Keratinocyte (primary cell): ENCODE measurements at regions not wholly inside any gene's neighbourhood (a gene's known extent, or its start where the extent isn't known, plus 50 kb on each side); places are given as distances from the start of the nearest gene placed in this dataset.

Source experiments
- EZH2 ChIP-seq: IDR thresholded peaks from one replicate; pipeline ENCODE4 v1.6.1; 2012; ENCODE audit warnings: inconsistent platforms, mild to moderate bottlenecking, low read length, moderate library complexity
- TF ChIP-seq, protein P1 (sequence below), 3 experiments: IDR thresholded peaks in 1 of 3; conservative IDR thresholded peaks in 1 of 3; optimal IDR thresholded peaks in 1 of 3; 2 replicates in 2 of 3; 3 replicates in 1 of 3; pipeline versions ENCODE3 to v1.5.1; 2011; ENCODE audit warnings: low read length in 3 of 3, mild to moderate bottlenecking in 3 of 3, moderate library complexity in 2 of 3, control low read depth in 1 of 3, inconsistent platforms in 1 of 3; ENCODE audit not compliant: insufficient read depth in 2 of 3; ENCODE audit errors: extremely low read depth in 1 of 3

DNA sequence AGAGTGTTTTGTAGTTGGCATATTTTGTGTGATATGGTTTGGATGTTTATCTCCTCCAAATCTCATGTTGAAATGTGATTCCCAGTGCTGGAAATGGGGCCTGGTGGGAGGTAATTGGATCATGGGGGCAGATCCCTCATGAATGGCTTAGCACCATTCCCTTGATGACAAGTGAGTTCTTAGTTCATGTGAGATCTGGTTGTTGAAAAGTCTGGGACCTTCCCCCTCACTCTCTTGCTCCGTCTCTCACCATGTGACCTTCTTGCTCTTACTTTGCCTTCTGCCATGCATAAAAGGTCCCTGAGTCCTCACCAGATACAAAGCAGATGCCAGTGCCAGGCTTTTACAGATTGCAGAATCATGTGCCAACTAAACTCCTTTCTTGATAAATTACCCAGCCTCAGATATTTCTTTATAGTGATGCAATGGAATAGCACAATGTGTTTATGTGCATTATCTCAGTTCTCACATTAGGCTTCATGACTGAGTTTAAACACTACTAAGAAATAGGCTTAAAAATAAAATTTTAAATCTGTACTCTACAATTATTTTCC, 1348.8 kb downstream of the STIM2 start:
- TF ChIP-seq EZH2, result no peak
- TF ChIP-seq, protein P1, sequence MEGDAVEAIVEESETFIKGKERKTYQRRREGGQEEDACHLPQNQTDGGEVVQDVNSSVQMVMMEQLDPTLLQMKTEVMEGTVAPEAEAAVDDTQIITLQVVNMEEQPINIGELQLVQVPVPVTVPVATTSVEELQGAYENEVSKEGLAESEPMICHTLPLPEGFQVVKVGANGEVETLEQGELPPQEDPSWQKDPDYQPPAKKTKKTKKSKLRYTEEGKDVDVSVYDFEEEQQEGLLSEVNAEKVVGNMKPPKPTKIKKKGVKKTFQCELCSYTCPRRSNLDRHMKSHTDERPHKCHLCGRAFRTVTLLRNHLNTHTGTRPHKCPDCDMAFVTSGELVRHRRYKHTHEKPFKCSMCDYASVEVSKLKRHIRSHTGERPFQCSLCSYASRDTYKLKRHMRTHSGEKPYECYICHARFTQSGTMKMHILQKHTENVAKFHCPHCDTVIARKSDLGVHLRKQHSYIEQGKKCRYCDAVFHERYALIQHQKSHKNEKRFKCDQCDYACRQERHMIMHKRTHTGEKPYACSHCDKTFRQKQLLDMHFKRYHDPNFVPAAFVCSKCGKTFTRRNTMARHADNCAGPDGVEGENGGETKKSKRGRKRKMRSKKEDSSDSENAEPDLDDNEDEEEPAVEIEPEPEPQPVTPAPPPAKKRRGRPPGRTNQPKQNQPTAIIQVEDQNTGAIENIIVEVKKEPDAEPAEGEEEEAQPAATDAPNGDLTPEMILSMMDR (optimal IDR thresholded peaks at IDR 0.05 in 1 of 3, IDR thresholded peaks at IDR 0.05 in 1 of 3, conservative IDR thresholded peaks at IDR 0.05 in 1 of 3; ENCODE audit: extremely low read depth in 1 of 3, insufficient read depth in 2 of 3, low read length in 3 of 3), result no peak
